H1 (cell line): ENCODE measurements at regions not wholly inside any gene's neighbourhood (a gene's known extent, or its start where the extent isn't known, plus 50 kb on each side); places are given as distances from the start of the nearest gene placed in this dataset.

Experiments used
- CTCF ChIA-PET: fragments of 300-600 bp; sonication (Branson Sonifier 250); formaldehyde crosslinking; loops from one replicate; lab custom pipeline; 2021; ENCODE audit not compliant: partially characterized antibody; lab: Charles Lee
- POLR2A ChIA-PET: fragments of 300-600 bp; sonication (Branson Sonifier 250); formaldehyde crosslinking; loops from one replicate; lab custom pipeline; 2021; ENCODE audit warnings: inconsistent platforms; ENCODE audit not compliant: partially characterized antibody; lab: Charles Lee
- DNase-seq, 2 experiments: peaks; one replicate each; pipeline versions ENCODE4 v3.0.0 to v3.0.0-alpha.2; 2010 to 2022; ENCODE audit warnings: low spot score in 2 of 2, low read depth in 1 of 2, mixed read lengths in 1 of 2
- FAIRE-seq: peaks from 2 replicates; lab custom pipeline; 2011; peaks lifted over from hg19 to GRCh38; lab: Jason Lieb, UNC
- H2AFZ ChIP-seq: 2 replicates; pipeline ENCODE4 v1.8.1; 2012; ENCODE audit warnings: low read length, inconsistent platforms
- H2AK5ac ChIP-seq: 2 replicates; pipeline ENCODE4 v1.6.1; 2013; ENCODE audit warnings: low read depth, low read length
- H2BK120ac ChIP-seq: replicated peaks from 2 replicates; pipeline ENCODE3; 2013; ENCODE audit warnings: low read depth, low read length, inconsistent platforms
- H2BK12ac ChIP-seq: 2 replicates; pipeline ENCODE4 v1.6.1; 2013; ENCODE audit warnings: low read depth, low read length
- H2BK15ac ChIP-seq: 2 replicates; pipeline ENCODE4 v1.6.1; 2013; ENCODE audit warnings: low read length
- H2BK20ac ChIP-seq: 2 replicates; pipeline ENCODE4 v1.6.1; 2013; ENCODE audit warnings: low read length
- H2BK5ac ChIP-seq: 2 replicates; pipeline ENCODE4 v1.6.1; 2013; ENCODE audit warnings: low read depth, low read length
- H3K14ac ChIP-seq: 2 replicates; pipeline ENCODE4 v1.6.1; 2013; ENCODE audit warnings: inconsistent platforms; ENCODE audit not compliant: insufficient read length
- H3K18ac ChIP-seq: 2 replicates; pipeline ENCODE4 v1.6.1; 2013; ENCODE audit warnings: low read length; ENCODE audit errors: extremely low read depth
- H3K23ac ChIP-seq: 2 replicates; pipeline ENCODE4 v1.6.1; 2013; ENCODE audit warnings: inconsistent platforms; ENCODE audit not compliant: insufficient read length
- H3K23me2 ChIP-seq: 2 replicates; pipeline ENCODE4 v1.6.1; 2013; ENCODE audit warnings: low read depth, low read length
- H3K27ac ChIP-seq: 2 replicates; pipeline ENCODE4 v1.6.1; 2011; ENCODE audit warnings: low read depth, low read length, inconsistent platforms
- H3K27me3 ChIP-seq, 4 experiments: replicated peaks in 1 of 4; 1 replicate in 1 of 4; 2 replicates in 3 of 4; pipeline versions ENCODE4 v1.6.1 to v1.8.1; 2011 to 2013; ENCODE audit warnings: low read length in 3 of 4, mild to moderate bottlenecking in 3 of 4, inconsistent platforms in 2 of 4, mixed read lengths in 2 of 4, moderate library complexity in 1 of 4; ENCODE audit not compliant: control insufficient read depth in 3 of 4, insufficient read depth in 3 of 4; ENCODE audit errors: extremely low read depth in 1 of 4
- H3K36me3 ChIP-seq, 4 experiments: 2 replicates each; pipeline versions ENCODE4 v1.6.1 to v1.8.1; 2011 to 2013; ENCODE audit warnings: mild to moderate bottlenecking in 4 of 4, low read length in 3 of 4, moderate library complexity in 2 of 4, control low read depth in 1 of 4, inconsistent platforms in 1 of 4; ENCODE audit not compliant: insufficient read depth in 4 of 4, control insufficient read depth in 2 of 4
- H3K4ac ChIP-seq: replicated peaks from 2 replicates; pipeline ENCODE3; 2013; ENCODE audit warnings: low read length, low read depth, mixed read lengths, inconsistent platforms; ENCODE audit not compliant: insufficient read length
- H3K4me1 ChIP-seq, 4 experiments: replicated peaks in 1 of 4; 1 replicate in 1 of 4; 2 replicates in 3 of 4; pipeline versions ENCODE4 v1.6.1 to v1.8.1; 2011 to 2013; ENCODE audit warnings: low read length in 3 of 4, inconsistent platforms in 2 of 4, mixed read lengths in 1 of 4; ENCODE audit not compliant: insufficient read depth in 4 of 4, control insufficient read depth in 3 of 4
- H3K4me2 ChIP-seq, 2 experiments: 2 replicates each; pipeline versions ENCODE4 v1.6.1 to v1.8.1; 2011 to 2013; ENCODE audit warnings: low read depth in 2 of 2, low read length in 2 of 2, control low read depth in 1 of 2, inconsistent platforms in 1 of 2, mild to moderate bottlenecking in 1 of 2; ENCODE audit not compliant: insufficient read depth in 1 of 2
- H3K4me3 ChIP-seq, 4 experiments: fragments of 200-600, 300-600 bp in 1 of 4; sonication (generic), shearing (Covaris generic), sonication (Bioruptor Twin) in 1 of 4; 2 replicates each; pipeline versions ENCODE4 v1.5.1 to v1.8.1; 2011 to 2016; ENCODE audit warnings: low read length in 4 of 4, low read depth in 3 of 4, control low read depth in 2 of 4, inconsistent platforms in 2 of 4, mild to moderate bottlenecking in 2 of 4, mixed read lengths in 1 of 4, moderate library complexity in 1 of 4; ENCODE audit not compliant: insufficient read depth in 2 of 4; ENCODE audit errors: extremely low read depth in 1 of 4
- H3K56ac ChIP-seq: replicated peaks from 2 replicates; pipeline ENCODE3; 2013; ENCODE audit warnings: low read depth, mild to moderate bottlenecking, mixed read lengths, low read length, inconsistent platforms; ENCODE audit not compliant: insufficient read length
- H3K79me1 ChIP-seq: 2 replicates; pipeline ENCODE4 v1.6.1; 2013; ENCODE audit warnings: low read depth, low read length, control low read depth
- H3K79me2 ChIP-seq, 2 experiments: 2 replicates each; pipeline versions ENCODE4 v1.6.1 to v1.8.1; 2012 to 2013; ENCODE audit warnings: low read length in 2 of 2, mild to moderate bottlenecking in 2 of 2, inconsistent platforms in 1 of 2; ENCODE audit not compliant: insufficient read depth in 2 of 2, control insufficient read depth in 1 of 2
- H3K9ac ChIP-seq, 4 experiments: replicated peaks in 1 of 4; 1 replicate in 1 of 4; 2 replicates in 3 of 4; pipeline versions ENCODE4 v1.6.1 to v1.8.1; 2011 to 2013; ENCODE audit warnings: low read depth in 3 of 4, low read length in 3 of 4, control low read depth in 2 of 4, mild to moderate bottlenecking in 2 of 4, moderate library complexity in 2 of 4, inconsistent platforms in 1 of 4; ENCODE audit errors: extremely low read depth in 1 of 4
- H3K9me3 ChIP-seq, 2 experiments: 2 replicates each; pipeline versions ENCODE4 v1.6.1 to v1.8.1; 2012 to 2013; ENCODE audit warnings: mild to moderate bottlenecking in 2 of 2, moderate library complexity in 2 of 2, control low read depth in 1 of 2, inconsistent platforms in 1 of 2, low read depth in 1 of 2, low read length in 1 of 2, mixed read lengths in 1 of 2; ENCODE audit not compliant: insufficient read depth in 2 of 2
- H4K20me1 ChIP-seq, 2 experiments: replicated peaks in 1 of 2; 2 replicates each; pipeline versions ENCODE3 to v1.8.1; 2011 to 2013; ENCODE audit warnings: inconsistent platforms in 2 of 2, low read length in 2 of 2, mild to moderate bottlenecking in 1 of 2; ENCODE audit not compliant: insufficient read depth in 2 of 2, control insufficient read depth in 1 of 2
- H4K5ac ChIP-seq: 2 replicates; pipeline ENCODE4 v1.6.1; 2013; ENCODE audit warnings: low read length, low read depth, mixed read lengths, inconsistent platforms; ENCODE audit not compliant: insufficient read length
- H4K8ac ChIP-seq: 2 replicates; pipeline ENCODE4 v1.8.0; 2013; ENCODE audit warnings: mild to moderate bottlenecking, moderate library complexity, low read length, inconsistent platforms; ENCODE audit not compliant: insufficient read depth; ENCODE audit errors: extremely low read depth
- H4K91ac ChIP-seq: replicated peaks from 2 replicates; pipeline ENCODE3; 2013; ENCODE audit warnings: low read length, mixed read lengths, inconsistent platforms; ENCODE audit not compliant: insufficient read length
- BRCA1 ChIP-seq: IDR thresholded peaks from 2 replicates; pipeline ENCODE4 v1.6.1; 2012; ENCODE audit warnings: low read depth, low read length, improper control_type of control experiment
- CBX8 ChIP-seq: fragments of 300-800, 300-1000 bp; sonication (generic); IDR thresholded peaks from 2 replicates; pipeline ENCODE4 v1.7.1; 2016; ENCODE audit warnings: low read depth, low read length, borderline replicate concordance
- EZH2 ChIP-seq: fragments of 200-600 bp; sonication (generic); IDR thresholded peaks from 2 replicates; pipeline ENCODE4 v1.7.1; 2012; ENCODE audit warnings: low read depth, mild to moderate bottlenecking, moderate library complexity, low read length, inconsistent platforms; ENCODE audit not compliant: severe bottlenecking
- GABPA ChIP-seq: IDR thresholded peaks from 2 replicates; pipeline ENCODE4 v1.6.1; 2011; ENCODE audit warnings: mild to moderate bottlenecking, low read length, moderate library complexity, borderline replicate concordance; ENCODE audit not compliant: insufficient read depth
- HDAC6 ChIP-seq: IDR thresholded peaks from one replicate; pipeline ENCODE4 v1.7.1; 2012; ENCODE audit warnings: low read depth, mild to moderate bottlenecking, inconsistent platforms, low read length, moderate library complexity
- KDM4A ChIP-seq: IDR thresholded peaks from one replicate; pipeline ENCODE4 v1.7.1; 2012; ENCODE audit warnings: low read depth, mild to moderate bottlenecking, moderate library complexity, low read length, inconsistent platforms; ENCODE audit not compliant: severe bottlenecking
- RXRA ChIP-seq: IDR thresholded peaks from 2 replicates; pipeline ENCODE4 v1.6.1; 2011; ENCODE audit warnings: low read depth, mild to moderate bottlenecking, low read length, moderate library complexity; ENCODE audit not compliant: insufficient read depth
- WGBS, 2 experiments: shearing (Covaris generic) in 1 of 2; methylation state at CpG; one replicate each; pipeline versions ENCODE4 v1.1.6 to v1.1.7; 2013 to 2015; ENCODE audit warnings: low lambda C conversion rate in 2 of 2, mixed read lengths in 2 of 2, inconsistent platforms in 1 of 2, low coverage in 1 of 2, missing lambda C conversion rate in 1 of 2; ENCODE audit not compliant: insufficient replicate concordance in 2 of 2, insufficient coverage in 1 of 2, insufficient read length in 1 of 2; ENCODE audit errors: extremely low coverage in 1 of 2, missing lambda C conversion rate in 1 of 2; 5-methylcytosine and 5-hydroxymethylcytosine counted together
- TF ChIP-seq, protein P1 (sequence below): IDR thresholded peaks from 2 replicates; pipeline ENCODE4 v1.6.1; 2012; ENCODE audit warnings: inconsistent platforms
- TF ChIP-seq, protein P2 (sequence below): IDR thresholded peaks from 2 replicates; pipeline ENCODE4 v1.6.1; 2012; ENCODE audit warnings: inconsistent platforms

DNA sequence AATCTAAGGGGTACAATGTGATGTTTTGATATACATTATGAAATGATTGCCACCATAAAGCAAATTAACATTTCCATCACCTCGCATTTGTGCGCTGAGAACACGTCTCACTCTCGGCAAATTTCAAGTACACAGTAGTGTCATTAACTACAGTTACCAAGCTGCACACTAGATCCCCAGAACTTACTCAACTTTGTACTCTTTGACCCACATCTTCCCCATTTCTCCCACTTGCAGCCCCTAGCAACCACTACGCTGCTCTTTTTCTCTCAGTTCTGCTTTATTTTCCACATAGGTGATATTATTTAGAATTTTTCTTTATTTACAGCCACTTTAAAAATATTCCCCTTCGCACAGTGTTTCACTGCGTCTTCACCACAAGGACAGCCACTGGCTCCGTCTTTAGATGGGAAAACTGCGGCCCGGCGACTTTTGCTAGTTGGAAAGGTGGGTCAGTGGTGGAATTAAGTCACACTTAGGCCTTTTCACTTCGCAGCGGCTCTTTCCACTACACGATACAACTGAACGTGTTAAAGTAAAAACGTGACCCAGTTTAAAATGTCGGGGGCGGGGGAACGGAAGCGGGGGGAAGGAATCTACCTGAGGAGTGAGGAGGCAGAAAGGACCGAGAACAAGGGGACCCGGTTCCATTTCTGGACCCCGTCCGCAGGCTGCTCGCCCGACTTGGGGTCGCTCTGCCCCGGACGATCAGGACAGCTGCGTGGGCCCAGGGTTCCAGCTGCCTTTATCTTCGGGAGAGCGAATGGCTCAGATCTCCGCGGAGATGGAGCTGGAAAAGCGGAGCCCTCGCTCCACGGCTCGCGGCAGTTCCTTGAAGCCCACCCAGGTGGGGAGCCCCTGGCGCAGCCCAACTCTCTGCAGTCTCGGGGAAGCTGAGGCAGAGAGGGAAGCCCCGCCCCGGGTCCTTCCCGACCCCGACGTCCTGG is 486.1 kb downstream of the UQCRFS1 start:
- Histone ChIP-seq H3K27ac (no peak overlapping the region), H2BK12ac (no peak overlapping the region), H4K20me1 (no peaks in the 10 kb centered on the region), H3K56ac (peak overlapping the region; percentile 5), H3K14ac (no peak overlapping the region), H3K4me3 (peak overlapping the region; percentile 77 to 91 (median 86)), H3K23me2 (peaks cover 1% of the 10 kb centered on the region; the same call in 1 of the 2 replicates), H4K5ac (no peak overlapping the region), H4K8ac (peak overlapping the region; percentile 11; the same call in 1 of the 2 replicates), H3K4ac (no peak overlapping the region), H3K4me2 (peak overlapping the region; percentile 78 to 95), H4K91ac (no peak overlapping the region), H3K9ac (peak overlapping the region; percentile 42 to 67 (median 50); a peak in 5 of 7 replicates), H3K18ac (no peak overlapping the region), H3K79me2 (peaks cover 0 to 7% of the 10 kb centered on the region in 2 experiments; a peak in 1 of 4 replicates), H3K9me3 (no peaks in the 10 kb centered on the region), H3K23ac (no peak overlapping the region), H2BK120ac (no peak overlapping the region), H2BK5ac (no peak overlapping the region), H2AK5ac (no peak overlapping the region), H3K4me1 (no peaks in the 10 kb centered on the region; a peak in 1 of 7 replicates), H2BK20ac (no peak overlapping the region), H2BK15ac (no peak overlapping the region), H3K36me3 (peaks cover 0 to 18% (median 6%) of the 10 kb centered on the region in 4 experiments; a peak in 5 of 8 replicates), H3K27me3 (peaks cover 0 to 4% (median 3%) of the 10 kb centered on the region in 4 experiments; a peak in 3 of 7 replicates), H3K79me1 (0 out of 2 replicates have a peak, but pooled peaks cover 2% of the 10 kb centered on the region), H2AFZ (0 out of 2 replicates have a peak overlapping the region, but pooled peaks have one; percentile 68)
- ChIA-PET POLR2A (interaction anchor here (0.7 to 1.4 kb wide), 3 partner anchors 8 to 93 kb away, joined by 3 to 4 read pairs (median 3); no protein-coding TSS in a partner anchor), CTCF (interaction anchor here (0.7 to 2.3 kb wide), 12 partner anchors 10 to 533 kb away, joined by 3 to 17 read pairs (median 3); no protein-coding TSS in a partner anchor)
- 14% methylated on average over 42 of the region's 46 CpGs; no CpG with 5 or more reads in 1 of the 2 experiments for WGBS, 2 experiments
- no peak for DNase-seq
- FAIRE-seq = no peak
- TF ChIP-seq CBX8 (no peak), KDM4A (peak; percentile 94), EZH2 (peak; percentile 35), HDAC6 (no peak), RXRA (no peak), GABPA (no peak), BRCA1 (no peak)
- TF ChIP-seq, protein P1, sequence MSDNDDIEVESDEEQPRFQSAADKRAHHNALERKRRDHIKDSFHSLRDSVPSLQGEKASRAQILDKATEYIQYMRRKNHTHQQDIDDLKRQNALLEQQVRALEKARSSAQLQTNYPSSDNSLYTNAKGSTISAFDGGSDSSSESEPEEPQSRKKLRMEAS = no peak
- TF ChIP-seq, protein P2, sequence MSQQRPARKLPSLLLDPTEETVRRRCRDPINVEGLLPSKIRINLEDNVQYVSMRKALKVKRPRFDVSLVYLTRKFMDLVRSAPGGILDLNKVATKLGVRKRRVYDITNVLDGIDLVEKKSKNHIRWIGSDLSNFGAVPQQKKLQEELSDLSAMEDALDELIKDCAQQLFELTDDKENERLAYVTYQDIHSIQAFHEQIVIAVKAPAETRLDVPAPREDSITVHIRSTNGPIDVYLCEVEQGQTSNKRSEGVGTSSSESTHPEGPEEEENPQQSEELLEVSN = no peak
